Nephron (organoid): ENCODE measurements at regions not wholly inside any gene's neighbourhood (a gene's known extent, or its start where the extent isn't known, plus 50 kb on each side); places are given as distances from the start of the nearest gene placed in this dataset.
A peak's percentile ranks its signal among the peaks of the same experiment; 100 is the strongest.

ENCODE experiments used
- H3K27ac Mint-ChIP-seq, 3 experiments: 2 replicates each; pipeline ENCODE4 v1.8.0; 2020; ENCODE audit warnings: mixed read lengths in 3 of 3, mild to moderate bottlenecking in 2 of 3, moderate library complexity in 1 of 3
- H3K27me3 Mint-ChIP-seq: 2 replicates; pipeline ENCODE4 v1.8.0; 2021; ENCODE audit warnings: low read depth, mild to moderate bottlenecking, moderate library complexity, mixed read lengths
- H3K36me3 Mint-ChIP-seq: 2 replicates; pipeline ENCODE4 v1.8.0; 2020; ENCODE audit warnings: low read depth, mixed read lengths
- H3K4me1 Mint-ChIP-seq: 2 replicates; pipeline ENCODE4 v1.8.0; 2020; ENCODE audit warnings: mixed read lengths
- H3K4me3 Mint-ChIP-seq, 3 experiments: 2 replicates each; pipeline ENCODE4 v1.8.0; 2020; ENCODE audit warnings: mild to moderate bottlenecking in 3 of 3, mixed read lengths in 3 of 3, moderate library complexity in 2 of 3
- H3K9me3 Mint-ChIP-seq: 2 replicates; pipeline ENCODE4 v1.8.0; 2020; ENCODE audit warnings: mixed read lengths
- CTCF ChIP-seq, 3 experiments: fragments of 200-600 bp; sonication (generic); IDR thresholded peaks; one replicate each; pipeline ENCODE4 v1.5.0; 2021; ENCODE audit warnings: antibody characterized with exemption in 3 of 3; ENCODE audit not compliant: unreplicated experiment in 3 of 3

- no peaks in the 10 kb centered on the region for H3K27me3 Mint-ChIP-seq
- TF ChIP-seq CTCF (IDR thresholded peaks at IDR 0.05; ENCODE audit: unreplicated experiment in 3 of 3) = no peak
Measured at GRCh38 chr9:7237473-7238246, 479.9 kb downstream of the KDM4C start.

GRCh38 chr9:7236186-7236585 lies 478.4 kb downstream of the KDM4C start:
- Mint-ChIP-seq H3K4me3 (no peak overlapping the region), H3K9me3 (peaks cover 3% of the 10 kb centered on the region), H3K36me3 (no peaks in the 10 kb centered on the region), H3K27ac (no peak overlapping the region), H3K27me3 (no peaks in the 10 kb centered on the region), H3K4me1 (no peaks in the 10 kb centered on the region)
- TF ChIP-seq CTCF (IDR thresholded peaks at IDR 0.05; ENCODE audit: unreplicated experiment in 3 of 3) = no peak

More at GRCh38 chr9:7237473-7238246, 479.9 kb downstream of the KDM4C start:
- Mint-ChIP-seq H3K4me1 (no peaks in the 10 kb centered on the region), H3K36me3 (no peaks in the 10 kb centered on the region), H3K9me3 (peaks cover 3% of the 10 kb centered on the region), H3K27ac (no peak overlapping the region), H3K4me3 (no peak overlapping the region)

GRCh38 chr9:7234144-7234543 lies 476.4 kb downstream of the KDM4C start:
- Mint-ChIP-seq H3K36me3 (no peaks in the 10 kb centered on the region), H3K27ac (no peak overlapping the region), H3K27me3 (peaks cover 7% of the 10 kb centered on the region), H3K4me1 (peaks cover 3% of the 10 kb centered on the region), H3K4me3 (no peak overlapping the region), H3K9me3 (no peaks in the 10 kb centered on the region)
- TF ChIP-seq CTCF (IDR thresholded peaks at IDR 0.05; ENCODE audit: unreplicated experiment in 3 of 3) = peak in 1 of 3 experiments; percentile 43

GRCh38 chr9:7229571-7229970 lies 471.8 kb downstream of the KDM4C start:
- TF ChIP-seq CTCF (IDR thresholded peaks at IDR 0.05; ENCODE audit: unreplicated experiment in 3 of 3) = no peak
- peaks cover 13% of the 10 kb centered on the region for H3K4me1 Mint-ChIP-seq
- H3K36me3 Mint-ChIP-seq = no peaks in the 10 kb centered on the region
- peaks cover 7% of the 10 kb centered on the region for H3K27me3 Mint-ChIP-seq
- H3K27ac Mint-ChIP-seq = no peak overlapping the region
- H3K4me3 Mint-ChIP-seq = no peak overlapping the region
- H3K9me3 Mint-ChIP-seq = no peaks in the 10 kb centered on the region

- TF ChIP-seq CTCF (IDR thresholded peaks at IDR 0.05; ENCODE audit: unreplicated experiment in 3 of 3) = no peak
- H3K27ac Mint-ChIP-seq = no peak overlapping the region
Measured at GRCh38 chr9:7228726-7229125, 471.0 kb downstream of the KDM4C start.

GRCh38 chr9:7227951-7228350 lies 470.2 kb downstream of the KDM4C start:
- Mint-ChIP-seq H3K4me3 (no peak overlapping the region), H3K27me3 (peaks cover 7% of the 10 kb centered on the region)

More at GRCh38 chr9:7228726-7229125, 471.0 kb downstream of the KDM4C start:
- Mint-ChIP-seq H3K27me3 (peaks cover 7% of the 10 kb centered on the region), H3K9me3 (no peaks in the 10 kb centered on the region), H3K4me1 (peaks cover 13% of the 10 kb centered on the region), H3K4me3 (no peak overlapping the region), H3K36me3 (no peaks in the 10 kb centered on the region)

More at GRCh38 chr9:7227951-7228350, 470.2 kb downstream of the KDM4C start:
- peaks cover 13% of the 10 kb centered on the region for H3K4me1 Mint-ChIP-seq
- no peak for TF ChIP-seq CTCF (IDR thresholded peaks at IDR 0.05; ENCODE audit: unreplicated experiment in 3 of 3)
- H3K27ac Mint-ChIP-seq = no peak overlapping the region
- H3K9me3 Mint-ChIP-seq = no peaks in the 10 kb centered on the region
- H3K36me3 Mint-ChIP-seq = no peaks in the 10 kb centered on the region
